IPS-20b (cell line): ENCODE measurements at regions not wholly inside any gene's neighbourhood (a gene's known extent, or its start where the extent isn't known, plus 50 kb on each side); places are given as distances from the start of the nearest gene placed in this dataset.
"Not testable (repeated sequence)": the region's sequence is repeated elsewhere in the genome, so short reads cannot be mapped to it uniquely, and the experiment has no call there.

Experiments used
- H3K27ac ChIP-seq: one replicate; pipeline ENCODE4 v1.5.1; 2013; ENCODE audit warnings: low read length
- H3K27me3 ChIP-seq: 2 replicates; pipeline ENCODE4 v1.6.1; 2013; ENCODE audit warnings: mild to moderate bottlenecking, low read length, inconsistent platforms; ENCODE audit not compliant: insufficient read depth
- H3K36me3 ChIP-seq: 2 replicates; pipeline ENCODE4 v1.6.1; 2013; ENCODE audit warnings: low read depth, mild to moderate bottlenecking, inconsistent platforms, low read length, moderate library complexity; ENCODE audit not compliant: insufficient read depth
- H3K4me1 ChIP-seq: 2 replicates; pipeline ENCODE4 v1.6.1; 2013; ENCODE audit warnings: mild to moderate bottlenecking, control low read depth, inconsistent platforms, low read length, moderate library complexity; ENCODE audit not compliant: insufficient read depth
- H3K4me3 ChIP-seq: 2 replicates; pipeline ENCODE4 v1.5.1; 2013; ENCODE audit warnings: mild to moderate bottlenecking, low read length, inconsistent platforms
- H3K9ac ChIP-seq: 2 replicates; pipeline ENCODE4 v1.6.1; 2013; ENCODE audit warnings: low read depth, mild to moderate bottlenecking, inconsistent platforms, low read length, moderate library complexity
- H3K9me3 ChIP-seq: 2 replicates; pipeline ENCODE4 v1.6.1; 2013; ENCODE audit warnings: mild to moderate bottlenecking, low read depth, low read length, inconsistent platforms; ENCODE audit not compliant: insufficient read depth

DNA sequence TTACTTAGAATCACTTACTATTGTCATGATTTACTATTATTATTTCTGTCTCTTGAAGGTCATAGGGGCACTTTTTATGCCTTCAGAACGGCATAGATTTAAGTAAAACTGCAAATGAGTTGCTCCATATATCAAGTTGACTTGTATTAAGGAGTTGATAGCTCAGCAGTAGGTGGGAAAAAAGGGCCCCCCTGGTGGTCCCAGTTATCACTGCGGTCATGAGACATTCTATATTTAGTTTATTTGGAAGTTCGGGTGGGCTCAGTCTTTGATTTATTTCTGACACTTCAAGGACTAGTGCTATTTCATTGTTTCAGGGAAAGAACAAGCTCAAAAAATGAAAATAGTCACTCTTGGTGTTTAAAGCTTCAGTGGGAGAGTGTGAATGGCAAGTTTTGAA, 159.3 kb downstream of the SLC24A2 start:
- Histone ChIP-seq H3K9me3 (no peaks in the 10 kb centered on the region), H3K4me3 (no peak overlapping the region), H3K9ac (no peak overlapping the region), H3K27ac (no peak overlapping the region), H3K36me3 (no peaks in the 10 kb centered on the region), H3K4me1 (no peaks in the 10 kb centered on the region), H3K27me3 (no peaks in the 10 kb centered on the region)

DNA sequence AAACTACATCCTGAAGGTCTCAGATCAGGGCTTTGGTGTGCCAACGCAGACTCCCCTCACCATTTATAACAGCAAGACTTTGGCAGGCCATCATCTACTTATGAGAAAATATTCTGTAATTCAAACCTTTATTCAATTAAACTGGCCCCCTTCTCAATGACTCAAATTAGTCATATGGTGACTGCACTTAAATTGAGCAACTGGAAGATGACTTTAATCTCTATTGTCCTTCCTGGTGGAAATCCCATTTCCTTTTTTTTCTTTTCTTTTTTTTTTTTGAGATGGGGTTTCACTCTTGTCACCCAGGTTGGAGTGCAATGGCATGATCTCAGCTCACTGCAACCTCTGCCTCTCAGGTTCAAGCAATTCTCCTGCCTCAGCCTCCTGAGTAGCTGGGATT, 163.4 kb downstream of the SLC24A2 start:
- not testable (repeated sequence) for H3K27me3 ChIP-seq, H3K27ac ChIP-seq, H3K4me1 ChIP-seq, H3K9ac ChIP-seq, H3K9me3 ChIP-seq, H3K36me3 ChIP-seq, H3K4me3 ChIP-seq

DNA sequence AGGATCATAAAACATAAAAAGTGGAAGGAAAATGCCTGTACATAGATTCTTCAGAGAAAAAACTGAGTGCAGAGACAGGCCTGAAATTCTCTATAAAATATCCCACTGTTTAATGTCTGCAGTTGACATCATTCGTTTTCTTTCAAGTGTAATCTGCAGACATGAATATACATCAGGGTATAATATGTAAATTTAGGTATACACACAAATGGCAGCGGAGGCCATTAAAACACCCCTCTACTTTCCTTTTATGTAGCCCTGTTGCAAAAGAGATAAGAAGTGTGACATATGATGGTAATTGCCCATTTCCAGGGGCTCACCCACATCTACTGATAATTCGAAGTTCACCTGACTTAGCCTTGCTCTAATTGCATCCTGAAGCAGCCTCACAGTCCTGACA, 164.3 kb downstream of the SLC24A2 start:
- Histone ChIP-seq H3K4me1 (no peaks in the 10 kb centered on the region), H3K36me3 (no peaks in the 10 kb centered on the region), H3K27me3 (no peaks in the 10 kb centered on the region), H3K4me3 (no peak overlapping the region), H3K27ac (no peak overlapping the region), H3K9ac (no peak overlapping the region), H3K9me3 (no peaks in the 10 kb centered on the region)

DNA sequence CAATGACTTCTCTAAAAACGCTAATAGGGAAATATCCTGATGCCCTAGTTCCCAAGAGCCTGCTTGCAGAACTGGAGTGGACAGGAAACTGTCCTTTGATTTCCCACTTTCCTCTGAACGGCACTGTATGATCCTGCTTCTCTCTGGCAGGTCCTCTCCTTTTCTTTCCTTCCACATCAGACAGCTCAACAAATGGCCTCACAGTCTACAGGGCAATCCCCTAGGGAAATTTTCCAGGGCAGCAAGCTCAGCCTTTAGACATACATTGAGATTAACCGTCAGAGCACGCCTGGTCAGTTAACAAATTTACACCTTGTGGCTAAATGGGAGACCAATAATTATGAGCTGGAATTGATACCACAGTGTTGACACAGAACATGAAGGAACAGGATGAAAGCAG, 164.9 kb downstream of the SLC24A2 start:
- H3K9me3 ChIP-seq = no peaks in the 10 kb centered on the region
- no peaks in the 10 kb centered on the region for H3K36me3 ChIP-seq
- no peaks in the 10 kb centered on the region for H3K4me1 ChIP-seq
- no peak overlapping the region for H3K4me3 ChIP-seq
- no peaks in the 10 kb centered on the region for H3K27me3 ChIP-seq
- H3K9ac ChIP-seq = no peak overlapping the region
- H3K27ac ChIP-seq = no peak overlapping the region

DNA sequence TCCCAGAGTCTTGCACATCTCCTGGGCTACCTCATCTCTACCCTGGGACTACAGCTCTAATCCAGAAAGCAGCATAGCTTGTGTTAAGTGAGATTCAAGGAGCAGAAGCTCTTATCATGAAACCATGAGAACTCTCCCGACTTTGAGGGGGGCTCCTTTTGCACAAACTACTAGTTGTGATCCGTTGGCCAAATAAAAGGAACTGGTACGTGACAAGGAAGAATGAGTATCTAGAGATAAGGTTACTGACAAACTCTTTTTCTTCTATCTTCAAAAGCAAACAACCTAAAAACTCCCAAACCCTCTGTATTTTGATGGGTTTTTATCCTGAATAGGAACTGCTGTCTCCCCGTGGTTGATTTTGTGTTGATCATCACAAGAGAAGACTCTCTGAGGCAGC, 168.5 kb downstream of the SLC24A2 start:
- Histone ChIP-seq H3K27me3 (no peaks in the 10 kb centered on the region), H3K9me3 (no peaks in the 10 kb centered on the region), H3K27ac (no peak overlapping the region), H3K4me3 (no peak overlapping the region), H3K36me3 (no peaks in the 10 kb centered on the region), H3K9ac (no peak overlapping the region), H3K4me1 (no peaks in the 10 kb centered on the region; the same call in 1 of the 2 replicates)

DNA sequence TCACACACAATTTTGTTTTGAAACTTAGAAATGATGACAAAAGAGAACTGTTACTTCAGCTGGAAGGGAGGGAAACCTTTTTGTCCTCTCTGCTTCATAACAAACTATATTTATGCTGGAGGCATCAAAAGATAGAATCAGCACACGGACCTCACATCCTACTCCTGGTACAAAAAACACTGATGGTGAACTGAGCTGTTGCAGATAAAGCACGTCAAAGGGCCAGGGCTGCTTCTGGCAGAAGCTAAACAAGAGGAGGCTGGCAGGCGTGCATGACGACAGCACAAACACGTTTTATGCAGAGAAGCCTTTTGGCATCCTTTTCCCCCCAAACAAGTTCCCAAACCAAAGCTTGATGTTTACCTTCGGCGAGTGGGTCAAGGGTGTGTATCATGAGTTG, 169.6 kb downstream of the SLC24A2 start:
- no peaks in the 10 kb centered on the region for H3K27me3 ChIP-seq

DNA sequence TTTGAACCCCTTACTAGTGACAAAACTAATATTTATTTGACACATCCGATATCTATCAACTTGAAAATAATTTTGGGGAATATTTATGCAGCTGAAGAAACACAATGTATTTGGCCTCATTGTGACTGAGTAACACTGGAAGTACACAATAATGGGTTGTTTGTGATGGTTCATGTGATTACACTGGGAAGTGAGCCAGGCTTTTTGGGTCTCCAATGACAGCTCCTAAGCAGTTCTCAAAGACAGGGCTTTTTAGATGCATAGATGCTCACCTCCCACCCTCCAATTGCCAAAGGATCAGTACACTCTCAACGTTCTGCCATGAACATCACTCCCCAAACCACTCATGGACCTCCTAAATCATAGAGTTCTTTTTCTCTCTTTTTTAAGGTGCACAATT, 170.0 kb downstream of the SLC24A2 start:
- no peaks in the 10 kb centered on the region for H3K36me3 ChIP-seq

More for the DNA sequence above, 169.6 kb downstream of the SLC24A2 start:
- no peaks in the 10 kb centered on the region for H3K9me3 ChIP-seq
- H3K27ac ChIP-seq = no peak overlapping the region
- H3K4me3 ChIP-seq = no peak overlapping the region
- no peaks in the 10 kb centered on the region for H3K36me3 ChIP-seq
- H3K4me1 ChIP-seq = no peaks in the 10 kb centered on the region; the same call in 1 of the 2 replicates
- H3K9ac ChIP-seq = no peak overlapping the region

DNA sequence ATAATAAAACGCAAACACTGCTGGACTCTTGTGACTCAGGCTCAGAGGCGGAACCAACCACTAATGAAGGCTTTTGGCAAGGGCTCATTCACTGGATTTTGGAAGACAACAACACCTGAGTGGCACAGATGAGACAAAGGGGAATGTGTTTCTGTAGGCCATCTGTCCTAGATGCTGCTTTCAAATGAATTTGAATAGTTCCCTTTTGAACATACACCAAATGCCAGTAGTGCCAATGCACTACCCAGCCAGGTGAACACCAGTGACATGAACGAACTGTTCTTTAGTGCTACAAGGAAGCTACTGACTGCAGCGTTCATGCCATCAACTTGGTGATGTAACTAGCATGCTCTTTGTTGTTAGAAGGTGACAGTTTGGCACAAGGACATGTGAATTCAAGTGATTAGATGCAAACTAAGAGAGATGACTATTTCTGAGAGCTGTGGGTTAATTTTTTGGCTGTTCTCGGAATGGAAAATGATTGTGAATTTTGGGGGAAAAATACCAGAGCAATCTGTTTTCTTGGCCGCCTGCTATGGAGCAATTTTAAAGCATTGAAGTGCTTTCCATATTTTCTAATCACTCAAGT, 173.7 kb downstream of the SLC24A2 start:
- H3K9me3 ChIP-seq = no peaks in the 10 kb centered on the region
- no peak overlapping the region for H3K4me3 ChIP-seq
- no peak overlapping the region for H3K27ac ChIP-seq
- no peak overlapping the region for H3K9ac ChIP-seq
- H3K27me3 ChIP-seq = no peaks in the 10 kb centered on the region
- H3K36me3 ChIP-seq = no peaks in the 10 kb centered on the region
- H3K4me1 ChIP-seq = no peaks in the 10 kb centered on the region; the same call in 1 of the 2 replicates

More for the DNA sequence above, 170.0 kb downstream of the SLC24A2 start:
- H3K9me3 ChIP-seq = no peaks in the 10 kb centered on the region
- no peak overlapping the region for H3K4me3 ChIP-seq
- no peaks in the 10 kb centered on the region; the same call in 1 of the 2 replicates for H3K4me1 ChIP-seq
- no peaks in the 10 kb centered on the region for H3K27me3 ChIP-seq
- no peak overlapping the region for H3K27ac ChIP-seq
- H3K9ac ChIP-seq = no peak overlapping the region

DNA sequence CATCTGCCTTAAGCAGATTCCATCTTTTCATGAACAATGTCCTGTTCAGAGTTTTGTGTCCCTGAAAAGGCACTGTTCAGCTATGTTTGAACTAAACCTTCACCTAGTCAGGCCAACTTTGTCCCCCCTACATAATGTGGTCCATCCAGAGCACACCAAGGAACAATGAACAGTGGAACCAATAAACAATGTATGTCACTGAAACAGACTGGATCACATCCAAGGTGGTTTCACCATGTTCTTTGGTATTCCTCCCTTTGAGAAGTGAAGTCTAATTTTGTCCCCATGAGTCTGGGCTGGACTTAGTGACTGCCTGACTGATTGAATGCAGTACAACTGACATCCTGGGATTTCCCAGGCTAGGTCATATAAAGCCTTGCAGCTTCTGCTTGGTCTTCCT, 174.5 kb downstream of the SLC24A2 start:
- peaks cover 4% of the 10 kb centered on the region for H3K9me3 ChIP-seq
- H3K4me3 ChIP-seq = no peak overlapping the region

DNA sequence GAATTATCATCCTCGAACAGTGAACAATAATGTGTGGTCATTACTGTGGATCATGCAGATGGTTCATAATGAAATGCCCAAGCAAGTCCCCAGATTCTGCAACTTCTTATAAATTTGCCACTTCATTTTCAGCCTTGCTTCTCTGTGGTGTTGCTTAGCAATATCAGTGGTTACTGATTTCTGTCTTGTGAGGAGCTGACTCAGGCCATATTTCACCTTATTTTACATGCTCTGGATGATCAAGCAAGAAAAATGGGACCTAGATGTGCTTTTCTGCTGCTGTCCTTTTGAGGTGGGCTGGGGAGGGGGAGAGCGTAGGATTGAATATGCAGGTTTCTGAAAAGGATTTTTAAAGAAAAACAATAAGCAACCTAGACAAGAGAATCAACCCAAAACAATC, 188.3 kb downstream of the SLC24A2 start:
- Histone ChIP-seq H3K9ac (no peak overlapping the region), H3K27ac (no peak overlapping the region), H3K27me3 (no peaks in the 10 kb centered on the region), H3K36me3 (no peaks in the 10 kb centered on the region), H3K4me3 (no peak overlapping the region), H3K4me1 (no peaks in the 10 kb centered on the region), H3K9me3 (no peaks in the 10 kb centered on the region)

More for the DNA sequence above, 174.5 kb downstream of the SLC24A2 start:
- Histone ChIP-seq H3K9ac (no peak overlapping the region), H3K4me1 (no peaks in the 10 kb centered on the region; the same call in 1 of the 2 replicates), H3K36me3 (no peaks in the 10 kb centered on the region), H3K27me3 (no peaks in the 10 kb centered on the region), H3K27ac (no peak overlapping the region)

DNA sequence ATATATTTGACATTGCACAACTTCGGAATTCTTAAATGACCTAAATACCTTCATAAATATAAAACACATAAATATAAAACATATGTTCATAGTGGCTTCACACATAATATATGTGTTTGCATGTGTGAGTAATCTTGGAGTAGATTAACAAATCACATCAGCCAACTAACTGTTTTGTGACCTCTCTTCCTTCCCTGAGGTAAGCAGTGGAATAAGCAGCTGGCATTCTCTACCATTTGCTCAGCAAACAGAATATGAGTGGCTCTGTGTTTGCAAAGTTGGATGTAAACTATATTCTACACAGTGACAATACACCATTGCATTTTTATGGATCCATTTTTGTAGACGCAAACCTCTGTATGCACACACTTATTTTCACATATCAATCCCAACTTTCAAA, 189.9 kb downstream of the ACER2 start:
- Histone ChIP-seq H3K36me3 (no peaks in the 10 kb centered on the region), H3K27ac (no peak overlapping the region), H3K4me3 (no peak overlapping the region), H3K4me1 (no peaks in the 10 kb centered on the region), H3K9ac (no peak overlapping the region), H3K9me3 (no peaks in the 10 kb centered on the region), H3K27me3 (no peaks in the 10 kb centered on the region)

DNA sequence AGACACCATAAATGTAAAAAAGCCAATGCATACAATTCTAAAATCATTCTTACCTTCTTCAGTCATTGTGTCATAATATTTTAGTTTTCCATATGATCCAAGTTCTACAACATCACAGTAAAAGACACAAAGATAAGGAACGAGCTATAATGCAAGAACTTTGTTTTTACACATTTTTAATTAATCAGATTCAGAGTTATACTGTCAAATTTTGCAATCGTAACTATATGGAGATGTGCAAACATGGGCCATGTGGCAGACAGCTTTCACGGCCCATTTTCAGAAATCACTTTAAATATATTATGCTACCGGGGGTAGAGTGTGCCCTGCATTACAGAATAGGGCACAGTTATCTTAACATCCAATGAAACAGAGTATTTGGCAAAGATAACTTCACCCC, 188.4 kb downstream of the ACER2 start:
- Histone ChIP-seq H3K4me1 (no peaks in the 10 kb centered on the region), H3K9ac (no peak overlapping the region), H3K27me3 (no peaks in the 10 kb centered on the region)

More for the DNA sequence above, 188.4 kb downstream of the ACER2 start:
- Histone ChIP-seq H3K36me3 (no peaks in the 10 kb centered on the region), H3K9me3 (no peaks in the 10 kb centered on the region), H3K4me3 (no peak overlapping the region), H3K27ac (no peak overlapping the region)
